ENCODE measurements at regions not wholly inside any gene's neighbourhood (a gene's known extent, or its start where the extent isn't known, plus 50 kb on each side); places are given as distances from the start of the nearest gene placed in this dataset.

DNA sequence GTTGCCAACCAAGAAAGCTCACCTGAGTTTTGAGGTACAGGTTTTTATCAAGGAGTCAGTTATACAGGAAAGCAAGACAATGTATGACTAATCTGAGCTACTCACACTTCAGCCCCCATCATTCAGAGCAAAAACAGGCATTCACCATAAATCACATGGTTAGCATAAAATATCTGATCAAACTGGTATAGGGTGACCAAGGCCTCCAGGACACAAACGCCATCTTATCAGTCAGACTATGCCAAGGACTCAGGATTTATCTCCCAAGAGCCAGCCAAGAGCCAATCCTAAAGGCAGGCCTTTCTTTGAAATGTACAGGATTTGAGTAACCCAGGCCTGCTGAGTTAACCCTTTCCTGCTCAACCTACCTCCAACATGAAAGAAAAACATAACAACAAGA lies 313.0 kb upstream of the NREP start:
- no CpG with 5 or more reads among the region's 1 CpG for WGBS, 2 experiments (ENCODE audit: extremely low coverage in 2 of 2, insufficient read length in 1 of 2)
- Histone ChIP-seq H3K4me3 (ENCODE audit: insufficient read depth, low read depth, low read length) (no peak overlapping the region), H4K5ac (ENCODE audit: low read depth, low read length) (no peak overlapping the region), H2BK15ac (ENCODE audit: low read depth, low read length) (no peak overlapping the region), H3K4ac (ENCODE audit: low read depth, low read length) (no peak overlapping the region), H2AFZ (replicated peaks; ENCODE audit: low read length, poor library complexity) (no peak overlapping the region), H3K27ac (ENCODE audit: insufficient read depth, low read length) (no peak overlapping the region), H3K9ac (ENCODE audit: low read depth, low read length) (no peak overlapping the region), H3K79me1 (ENCODE audit: low read depth in 1 of 2, low read length in 2 of 2) (no peaks in the 10 kb centered on the region), H2BK20ac (ENCODE audit: low read depth, low read length) (no peak overlapping the region), H3K4me1 (ENCODE audit: control insufficient read depth, insufficient read depth, low read length) (no peaks in the 10 kb centered on the region), H2AK9ac (replicated peaks; ENCODE audit: low read depth, low read length, poor library complexity) (no peak overlapping the region), H3K14ac (replicated peaks; ENCODE audit: low read depth, low read length) (no peak overlapping the region), H4K20me1 (ENCODE audit: insufficient read depth, low read length) (no peaks in the 10 kb centered on the region), H3K9me1 (ENCODE audit: insufficient read depth, low read length) (no peaks in the 10 kb centered on the region), H3K4me2 (ENCODE audit: low read depth, low read length) (no peak overlapping the region), H3K56ac (ENCODE audit: extremely low read depth, insufficient read depth, low read length) (no peak overlapping the region), H3K36me3 (ENCODE audit: control insufficient read depth, insufficient read depth, low read length) (no peaks in the 10 kb centered on the region), H2AK5ac (ENCODE audit: low read depth, low read length) (no peak overlapping the region), H2BK5ac (ENCODE audit: low read depth, low read length, poor library complexity, severe bottlenecking) (no peak overlapping the region), H3K23ac (ENCODE audit: low read depth, low read length) (no peak overlapping the region), H3K18ac (ENCODE audit: low read depth, low read length) (no peak overlapping the region), H3K9me3 (ENCODE audit: control insufficient read depth, insufficient read depth, low read length) (no peaks in the 10 kb centered on the region), H2BK120ac (ENCODE audit: low read depth, low read length) (no peak overlapping the region), H3K27me3 (ENCODE audit: control insufficient read depth, insufficient read depth, low read length) (no peaks in the 10 kb centered on the region), H4K91ac (ENCODE audit: insufficient read depth, low read depth, low read length) (no peak overlapping the region), H4K8ac (ENCODE audit: low read depth in 2 of 2, low read length in 2 of 2) (no peak overlapping the region)
- intact Hi-C loops (cut with micrococcal nuclease), result no loop called here
- TF ChIP-seq ELK1 (IDR thresholded peaks at IDR 0.05; ENCODE audit: borderline replicate concordance, low read depth, low read length), result no peak
- no peak for TF ChIP-seq RFX5 (IDR thresholded peaks at IDR 0.05; ENCODE audit: low read depth, low read length)
- TF ChIP-seq, protein P1, sequence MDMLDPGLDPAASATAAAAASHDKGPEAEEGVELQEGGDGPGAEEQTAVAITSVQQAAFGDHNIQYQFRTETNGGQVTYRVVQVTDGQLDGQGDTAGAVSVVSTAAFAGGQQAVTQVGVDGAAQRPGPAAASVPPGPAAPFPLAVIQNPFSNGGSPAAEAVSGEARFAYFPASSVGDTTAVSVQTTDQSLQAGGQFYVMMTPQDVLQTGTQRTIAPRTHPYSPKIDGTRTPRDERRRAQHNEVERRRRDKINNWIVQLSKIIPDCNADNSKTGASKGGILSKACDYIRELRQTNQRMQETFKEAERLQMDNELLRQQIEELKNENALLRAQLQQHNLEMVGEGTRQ (IDR thresholded peaks at IDR 0.05; ENCODE audit: low read depth, low read length), result no peak
- TF ChIP-seq POLR2A (IDR thresholded peaks at IDR 0.05; ENCODE audit: low read depth, low read length), result no peak
- no peak for TF ChIP-seq CHD1 (IDR thresholded peaks at IDR 0.05; ENCODE audit: low read depth, low read length)
- no peak for TF ChIP-seq SMC3 (IDR thresholded peaks at IDR 0.05; ENCODE audit: low read depth, low read length)
- TF ChIP-seq BHLHE40 (IDR thresholded peaks at IDR 0.05; ENCODE audit: low read depth, low read length), result no peak
- TF ChIP-seq MAZ (IDR thresholded peaks at IDR 0.05; ENCODE audit: borderline replicate concordance, low read depth, low read length), result no peak
- no peak for TF ChIP-seq FOS (IDR thresholded peaks at IDR 0.05; ENCODE audit: low read depth, low read length)
- TF ChIP-seq CEBPB (IDR thresholded peaks at IDR 0.05; ENCODE audit: low read depth, low read length), result no peak
- ATAC-seq (ENCODE audit: low read depth) (no peak), DNase-seq (no peak)
- no TSS peak for BruUV-seq (replicated peaks)
- CTCF ChIA-PET, result no interaction called here
- in situ Hi-C loops (cut with MboI; ENCODE audit: low sequenced_read_pairs), result no loop called here
- POLR2A ChIA-PET (ENCODE audit: unreplicated experiment), result no interaction called here
- dilution Hi-C loops (cut with HindIII; ENCODE audit: low sequenced_read_pairs, unreplicated experiment), result no loop called here
